Erythroblast (primary cell): ENCODE measurements at regions not wholly inside any gene's neighbourhood (a gene's known extent, or its start where the extent isn't known, plus 50 kb on each side); places are given as distances from the start of the nearest gene placed in this dataset.

Source experiments
- DNase-seq, 2 experiments: peaks; one replicate each; lab custom pipeline; 2025; lab: John Stamatoyannopoulos, UW
- GATA1 ChIP-seq: IDR thresholded peaks from 2 replicates; pipeline ENCODE4 v1.6.1; 2011; ENCODE audit warnings: low read depth, mild to moderate bottlenecking, control low read depth, low read length, moderate library complexity
- POLR2A ChIP-seq: IDR thresholded peaks from 2 replicates; pipeline ENCODE4 v1.6.1; 2011; ENCODE audit warnings: mild to moderate bottlenecking, low read length

DNA sequence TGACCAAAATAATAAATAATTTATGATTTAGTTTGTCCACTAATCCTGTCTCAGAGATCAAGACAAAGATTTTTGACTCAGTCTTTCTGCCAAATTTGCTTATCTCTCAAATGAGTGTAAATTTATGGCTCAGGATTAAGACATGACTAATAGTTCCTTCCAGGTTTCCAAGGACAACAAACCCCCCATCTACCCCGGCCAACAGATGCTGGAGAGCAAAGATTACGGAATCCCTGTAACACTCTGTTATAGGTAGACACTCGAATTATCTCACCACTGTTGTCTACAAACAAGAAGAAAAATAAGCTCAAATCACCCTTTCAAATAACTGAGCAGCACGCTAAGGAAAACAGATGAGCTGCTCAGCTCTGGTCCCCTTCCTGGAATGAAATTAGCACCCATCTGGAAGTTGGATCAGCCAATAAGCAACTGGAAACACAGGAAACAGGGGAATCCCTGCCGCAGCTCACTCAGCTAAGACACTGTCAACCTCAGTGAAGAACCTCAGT is 56.8 kb upstream of the SVIL start:
- TF ChIP-seq GATA1: no peak
- no peak for TF ChIP-seq POLR2A
- DNase-seq: no peak

DNA sequence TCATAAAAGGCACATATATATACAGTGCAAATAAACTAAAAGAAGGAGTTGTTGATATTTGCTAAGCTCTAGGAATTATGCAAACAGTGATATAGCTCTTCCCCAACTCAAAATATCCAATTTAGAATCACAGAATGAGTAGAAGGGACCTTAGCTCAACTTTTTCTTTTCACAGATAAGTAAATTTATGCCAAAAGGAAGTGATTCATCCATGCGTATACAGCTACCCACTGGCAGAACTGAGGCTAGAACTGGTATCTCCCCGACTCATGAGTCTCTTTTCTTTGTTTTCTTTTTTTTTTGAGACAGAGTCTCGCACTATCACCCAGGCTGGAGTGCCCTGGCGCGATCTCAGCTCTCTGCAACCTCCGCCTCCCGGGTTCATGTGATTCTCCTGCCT is 54.2 kb upstream of the SVIL start:
- DNase-seq: no peak
- no peak for TF ChIP-seq GATA1
- TF ChIP-seq POLR2A: no peak

DNA sequence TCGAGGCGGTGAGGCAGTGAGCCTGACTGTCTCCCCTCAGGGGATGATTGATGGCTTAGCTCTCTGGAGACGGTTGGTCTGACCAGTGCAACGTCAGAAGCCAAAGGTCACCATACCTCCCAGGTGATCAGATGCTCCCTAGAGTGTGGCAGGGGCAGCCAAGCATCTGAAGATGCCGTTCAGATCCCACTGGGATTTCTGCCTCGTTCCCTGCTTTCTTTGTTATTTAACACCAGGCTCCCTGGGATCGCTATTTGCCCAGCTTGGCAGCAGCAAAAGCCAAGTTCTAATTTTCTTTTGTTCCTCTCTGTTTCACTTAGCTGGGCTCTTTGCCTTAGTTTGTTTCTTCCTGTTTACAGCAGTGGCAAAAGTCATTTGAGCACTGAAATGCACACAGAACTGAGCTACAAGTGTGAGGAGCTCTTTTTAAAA is 53.5 kb upstream of the SVIL start:
- TF ChIP-seq POLR2A: no peak
- TF ChIP-seq GATA1: no peak

DNA sequence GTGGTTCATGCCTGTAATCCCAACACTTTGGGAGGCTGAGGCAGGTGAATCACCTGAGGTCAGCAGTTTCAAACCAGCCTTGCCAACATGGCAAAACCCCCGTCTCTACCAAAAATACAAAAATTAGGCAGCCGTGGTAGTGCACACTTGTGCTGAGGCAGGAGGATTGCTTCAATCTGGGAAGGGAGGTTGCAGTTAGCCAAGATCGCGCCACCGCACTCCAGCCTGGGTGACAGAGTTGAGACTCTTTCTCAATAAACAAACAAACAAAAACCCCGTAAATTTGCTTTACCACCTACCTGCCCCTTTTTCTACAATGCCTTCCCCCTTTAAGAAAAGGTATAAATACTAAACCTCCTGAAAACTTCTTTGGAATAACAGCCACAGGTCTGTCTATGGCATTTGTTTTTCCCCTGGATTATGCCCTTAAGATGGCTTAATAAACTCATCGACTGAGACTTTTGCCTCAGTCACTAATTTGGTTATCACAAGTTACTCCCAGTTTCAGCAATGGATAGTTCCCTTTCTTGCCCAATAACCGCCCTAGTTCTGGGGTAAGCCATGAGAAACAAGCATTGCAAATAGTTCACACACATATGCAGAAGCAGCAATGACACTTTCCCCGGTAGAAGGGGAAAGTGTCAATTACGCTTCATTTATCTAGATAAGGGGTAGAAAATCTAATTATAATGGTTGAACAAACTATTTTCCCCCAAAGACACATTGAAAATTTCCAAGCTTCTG is 52.8 kb upstream of the SVIL start:
- TF ChIP-seq GATA1: no peak
- no peak for TF ChIP-seq POLR2A

More for the DNA sequence above, 53.5 kb upstream of the SVIL start:
- no peak for DNase-seq

DNA sequence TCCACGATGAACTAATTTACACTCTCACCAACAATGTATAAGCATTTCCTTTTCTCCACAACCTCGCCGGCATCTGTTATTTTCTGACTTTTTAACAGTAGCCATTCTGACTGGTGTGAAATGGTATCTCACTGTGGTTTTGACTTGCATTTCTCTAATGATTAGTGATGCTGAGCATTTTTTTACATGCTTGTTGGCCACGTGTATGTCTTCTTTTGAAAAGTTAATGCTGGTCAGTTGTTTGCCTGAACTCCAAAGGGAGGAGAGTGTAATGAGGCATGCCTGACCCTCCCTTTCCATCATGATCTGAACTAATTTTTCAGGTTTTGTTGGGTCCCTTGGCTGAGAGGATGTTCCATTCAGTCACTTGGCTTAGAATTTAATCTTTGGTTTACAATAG is 50.7 kb upstream of the SVIL start:
- TF ChIP-seq POLR2A (no peak), GATA1 (no peak)
- DNase-seq: no peak

More for the DNA sequence above, 52.8 kb upstream of the SVIL start:
- no peak for DNase-seq
